HEK293 (cell line): ENCODE measurements at regions not wholly inside any gene's neighbourhood (a gene's known extent, or its start where the extent isn't known, plus 50 kb on each side); places are given as distances from the start of the nearest gene placed in this dataset.

ENCODE experiments used
- CTCF ChIA-PET: fragments of 350-600 bp; formaldehyde crosslinking; extraction: SDS; loops from one replicate; lab custom pipeline; 2021; ENCODE audit warnings: antibody characterized with exemption; lab: Yijun Ruan, JAX
- POLR2A ChIA-PET: fragments of 300-600 bp; formaldehyde crosslinking; extraction: SDS; loops from one replicate; lab custom pipeline; 2020; ENCODE audit warnings: antibody characterized with exemption, inconsistent platforms; lab: Yijun Ruan, JAX
- H3K27ac ChIP-seq: fragments of 200-500 bp; sonication (Bioruptor generic); 2 replicates; pipeline ENCODE4 v1.5.1; 2014; ENCODE audit warnings: low read depth, low read length, control low read depth, inconsistent platforms; ENCODE audit errors: extremely low read depth
- H3K36me3 ChIP-seq, 2 experiments: fragments of 200-500 bp in 1 of 2; sonication (Bioruptor generic) in 1 of 2; 1 replicate in 1 of 2; 2 replicates in 1 of 2; pipeline ENCODE4 v1.5.1; 2014 to 2017; ENCODE audit warnings: inconsistent platforms in 2 of 2, low read length in 2 of 2; ENCODE audit not compliant: control insufficient read depth in 2 of 2, insufficient read depth in 1 of 2
- H3K4me1 ChIP-seq: fragments of 200-500 bp; sonication (Bioruptor generic); 2 replicates; pipeline ENCODE4 v1.5.1; 2014; ENCODE audit warnings: mild to moderate bottlenecking, low read length, inconsistent platforms; ENCODE audit not compliant: control insufficient read depth, insufficient read depth
- H3K4me3 ChIP-seq: 2 replicates; pipeline ENCODE4 v1.5.1; 2011; ENCODE audit warnings: low read depth, mild to moderate bottlenecking, control low read depth, low read length, moderate library complexity
- H3K9me3 ChIP-seq: fragments of 200-500 bp; sonication (Bioruptor generic); 2 replicates; pipeline ENCODE4 v1.5.1; 2014; ENCODE audit warnings: low read depth, low read length, inconsistent platforms; ENCODE audit not compliant: control insufficient read depth, insufficient read depth
- GFI1B ChIP-seq: fragments of 450-650 bp; formaldehyde crosslinking; IDR thresholded peaks from 2 replicates; pipeline ENCODE4 v1.5.1; 2016; ENCODE audit warnings: missing biosample characterization, missing genetic modification characterization
- IKZF3 ChIP-seq: fragments of 450-650 bp; IDR thresholded peaks from 2 replicates; pipeline ENCODE4 v1.5.0; 2018; ENCODE audit warnings: missing biosample characterization, mild to moderate bottlenecking, missing genetic modification characterization, moderate library complexity
- TCF7L2 ChIP-seq: IDR thresholded peaks from 2 replicates; pipeline ENCODE4 v1.6.1; 2011; ENCODE audit warnings: low read depth, mild to moderate bottlenecking, inconsistent platforms, low read length, moderate library complexity, borderline replicate concordance
- ZBTB21 ChIP-seq: fragments of 450-650 bp; formaldehyde crosslinking; IDR thresholded peaks from 2 replicates; pipeline ENCODE4 v1.5.1; 2017; ENCODE audit warnings: missing biosample characterization, missing genetic modification characterization
- ZFP37 ChIP-seq: fragments of 450-650 bp; formaldehyde crosslinking; IDR thresholded peaks from 2 replicates; pipeline ENCODE4 v1.5.1; 2016; ENCODE audit warnings: missing biosample characterization, missing genetic modification characterization
- ZNF121 ChIP-seq: fragments of 450-650 bp; formaldehyde crosslinking; IDR thresholded peaks from 2 replicates; pipeline ENCODE4 v1.5.1; 2016; ENCODE audit warnings: missing biosample characterization, missing genetic modification characterization
- ZNF157 ChIP-seq: fragments of 450-650 bp; formaldehyde crosslinking; IDR thresholded peaks from 2 replicates; pipeline ENCODE4 v1.5.1; 2016; ENCODE audit warnings: missing biosample characterization, missing genetic modification characterization
- ZNF311 ChIP-seq: fragments of 450-650 bp; formaldehyde crosslinking; IDR thresholded peaks from 2 replicates; pipeline ENCODE4 v1.5.1; 2017; ENCODE audit warnings: missing biosample characterization, missing genetic modification characterization, borderline replicate concordance
- ZNF366 ChIP-seq: fragments of 450-650 bp; formaldehyde crosslinking; conservative IDR thresholded peaks from 2 replicates; pipeline ENCODE4 v1.5.1; 2016; ENCODE audit warnings: missing biosample characterization, missing genetic modification characterization
- ZNF426 ChIP-seq: fragments of 450-650 bp; formaldehyde crosslinking; IDR thresholded peaks from 2 replicates; pipeline ENCODE4 v1.5.1; 2017; ENCODE audit warnings: missing biosample characterization, missing genetic modification characterization, mild to moderate bottlenecking, inconsistent platforms, moderate library complexity
- ZNF548 ChIP-seq: fragments of 450-650 bp; formaldehyde crosslinking; IDR thresholded peaks from 2 replicates; pipeline ENCODE4 v1.5.1; 2016; ENCODE audit warnings: missing biosample characterization, missing genetic modification characterization
- ZNF626 ChIP-seq: fragments of 450-650 bp; sonication (Bioruptor Pico); formaldehyde crosslinking; IDR thresholded peaks from 2 replicates; pipeline ENCODE4 v1.5.1; 2018; ENCODE audit warnings: missing biosample characterization, missing genetic modification characterization, inconsistent platforms
- ZSCAN23 ChIP-seq: fragments of 450-650 bp; formaldehyde crosslinking; IDR thresholded peaks from 2 replicates; pipeline ENCODE4 v1.5.1; 2016; ENCODE audit warnings: missing biosample characterization, missing genetic modification characterization
- TF ChIP-seq, protein P1 (sequence below): fragments of 450-650 bp; formaldehyde crosslinking; IDR thresholded peaks from 2 replicates; pipeline ENCODE4 v1.5.1; 2016; ENCODE audit warnings: missing biosample characterization, missing genetic modification characterization, borderline replicate concordance
- TF ChIP-seq, protein P2 (sequence below): fragments of 450-650 bp; formaldehyde crosslinking; IDR thresholded peaks from 2 replicates; pipeline ENCODE4 v1.5.1; 2016; ENCODE audit warnings: missing biosample characterization, missing genetic modification characterization
- TF ChIP-seq, protein P3 (sequence below): fragments of 450-650 bp; formaldehyde crosslinking; IDR thresholded peaks from 2 replicates; pipeline ENCODE4 v1.5.1; 2016; ENCODE audit warnings: missing biosample characterization, missing genetic modification characterization

DNA sequence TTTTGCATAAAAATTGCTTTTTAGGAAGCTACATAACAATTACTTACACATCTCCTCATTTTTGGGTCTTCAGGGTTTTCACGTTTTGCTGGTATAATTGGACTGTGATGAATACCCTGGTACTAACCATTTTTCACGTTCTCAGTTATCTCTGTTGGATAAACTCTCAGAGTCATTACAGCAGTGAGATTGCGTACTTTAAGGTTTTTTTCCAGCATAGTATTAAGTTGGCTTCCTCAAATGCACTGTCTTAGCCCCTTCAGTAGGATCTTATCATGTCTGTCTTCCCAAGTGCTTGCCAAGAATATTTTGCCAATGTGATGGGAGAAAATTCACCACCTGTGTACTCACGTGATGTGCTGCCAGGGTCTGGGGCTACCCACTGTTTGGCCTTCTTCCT is 342.5 kb downstream of the TEX29 start:
- no peaks in the 10 kb centered on the region for H3K36me3 ChIP-seq
- H3K4me1 ChIP-seq: no peaks in the 10 kb centered on the region
- H3K4me3 ChIP-seq: no peak overlapping the region
- CTCF ChIA-PET: no interaction called here
- no peaks in the 10 kb centered on the region for H3K9me3 ChIP-seq
- TF ChIP-seq, protein P1, sequence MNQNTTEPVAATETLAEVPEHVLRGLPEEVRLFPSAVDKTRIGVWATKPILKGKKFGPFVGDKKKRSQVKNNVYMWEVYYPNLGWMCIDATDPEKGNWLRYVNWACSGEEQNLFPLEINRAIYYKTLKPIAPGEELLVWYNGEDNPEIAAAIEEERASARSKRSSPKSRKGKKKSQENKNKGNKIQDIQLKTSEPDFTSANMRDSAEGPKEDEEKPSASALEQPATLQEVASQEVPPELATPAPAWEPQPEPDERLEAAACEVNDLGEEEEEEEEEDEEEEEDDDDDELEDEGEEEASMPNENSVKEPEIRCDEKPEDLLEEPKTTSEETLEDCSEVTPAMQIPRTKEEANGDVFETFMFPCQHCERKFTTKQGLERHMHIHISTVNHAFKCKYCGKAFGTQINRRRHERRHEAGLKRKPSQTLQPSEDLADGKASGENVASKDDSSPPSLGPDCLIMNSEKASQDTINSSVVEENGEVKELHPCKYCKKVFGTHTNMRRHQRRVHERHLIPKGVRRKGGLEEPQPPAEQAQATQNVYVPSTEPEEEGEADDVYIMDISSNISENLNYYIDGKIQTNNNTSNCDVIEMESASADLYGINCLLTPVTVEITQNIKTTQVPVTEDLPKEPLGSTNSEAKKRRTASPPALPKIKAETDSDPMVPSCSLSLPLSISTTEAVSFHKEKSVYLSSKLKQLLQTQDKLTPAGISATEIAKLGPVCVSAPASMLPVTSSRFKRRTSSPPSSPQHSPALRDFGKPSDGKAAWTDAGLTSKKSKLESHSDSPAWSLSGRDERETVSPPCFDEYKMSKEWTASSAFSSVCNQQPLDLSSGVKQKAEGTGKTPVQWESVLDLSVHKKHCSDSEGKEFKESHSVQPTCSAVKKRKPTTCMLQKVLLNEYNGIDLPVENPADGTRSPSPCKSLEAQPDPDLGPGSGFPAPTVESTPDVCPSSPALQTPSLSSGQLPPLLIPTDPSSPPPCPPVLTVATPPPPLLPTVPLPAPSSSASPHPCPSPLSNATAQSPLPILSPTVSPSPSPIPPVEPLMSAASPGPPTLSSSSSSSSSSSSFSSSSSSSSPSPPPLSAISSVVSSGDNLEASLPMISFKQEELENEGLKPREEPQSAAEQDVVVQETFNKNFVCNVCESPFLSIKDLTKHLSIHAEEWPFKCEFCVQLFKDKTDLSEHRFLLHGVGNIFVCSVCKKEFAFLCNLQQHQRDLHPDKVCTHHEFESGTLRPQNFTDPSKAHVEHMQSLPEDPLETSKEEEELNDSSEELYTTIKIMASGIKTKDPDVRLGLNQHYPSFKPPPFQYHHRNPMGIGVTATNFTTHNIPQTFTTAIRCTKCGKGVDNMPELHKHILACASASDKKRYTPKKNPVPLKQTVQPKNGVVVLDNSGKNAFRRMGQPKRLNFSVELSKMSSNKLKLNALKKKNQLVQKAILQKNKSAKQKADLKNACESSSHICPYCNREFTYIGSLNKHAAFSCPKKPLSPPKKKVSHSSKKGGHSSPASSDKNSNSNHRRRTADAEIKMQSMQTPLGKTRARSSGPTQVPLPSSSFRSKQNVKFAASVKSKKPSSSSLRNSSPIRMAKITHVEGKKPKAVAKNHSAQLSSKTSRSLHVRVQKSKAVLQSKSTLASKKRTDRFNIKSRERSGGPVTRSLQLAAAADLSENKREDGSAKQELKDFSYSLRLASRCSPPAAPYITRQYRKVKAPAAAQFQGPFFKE (tag by site-specific recombination): no peak
- POLR2A ChIA-PET: no interaction called here
- H3K27ac ChIP-seq: no peak overlapping the region

DNA sequence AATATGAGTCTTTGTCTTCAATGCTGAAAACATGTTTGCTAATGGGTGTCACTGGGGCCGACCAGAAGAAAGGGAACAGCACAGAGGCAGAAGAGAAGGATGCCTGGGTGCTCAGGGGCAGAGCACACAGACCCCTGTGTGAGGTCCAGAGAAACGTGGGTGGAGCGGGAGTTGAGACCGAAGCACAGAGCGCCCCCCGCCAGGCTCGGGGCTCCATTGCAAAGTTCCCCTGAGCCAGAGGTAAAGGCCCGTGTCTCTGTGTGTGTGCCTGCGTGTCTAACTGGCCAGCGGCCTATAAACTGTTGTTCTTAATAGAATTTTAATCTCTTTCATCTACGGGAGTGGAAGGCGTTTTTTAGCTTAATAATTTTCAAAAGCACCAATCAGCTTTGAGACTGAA is 343.1 kb downstream of the TEX29 start:
- H3K27ac ChIP-seq: no peak overlapping the region
- H3K4me3 ChIP-seq: no peak overlapping the region
- CTCF ChIA-PET: no interaction called here
- no peaks in the 10 kb centered on the region for H3K36me3 ChIP-seq
- no peaks in the 10 kb centered on the region for H3K4me1 ChIP-seq
- no peaks in the 10 kb centered on the region for H3K9me3 ChIP-seq
- TF ChIP-seq ZFP37 (tag by site-specific recombination): no peak
- no peak for TF ChIP-seq ZNF366
- no peak for TF ChIP-seq TCF7L2
- no peak for TF ChIP-seq IKZF3 (tag by site-specific recombination)
- no peak for TF ChIP-seq ZNF157 (tag by site-specific recombination)
- no peak for TF ChIP-seq ZNF121 (tag by site-specific recombination)
- no peak for TF ChIP-seq ZNF626 (tag by site-specific recombination)
- no peak for TF ChIP-seq ZNF426 (tag by site-specific recombination)
- TF ChIP-seq GFI1B: no peak
- TF ChIP-seq, protein P2, sequence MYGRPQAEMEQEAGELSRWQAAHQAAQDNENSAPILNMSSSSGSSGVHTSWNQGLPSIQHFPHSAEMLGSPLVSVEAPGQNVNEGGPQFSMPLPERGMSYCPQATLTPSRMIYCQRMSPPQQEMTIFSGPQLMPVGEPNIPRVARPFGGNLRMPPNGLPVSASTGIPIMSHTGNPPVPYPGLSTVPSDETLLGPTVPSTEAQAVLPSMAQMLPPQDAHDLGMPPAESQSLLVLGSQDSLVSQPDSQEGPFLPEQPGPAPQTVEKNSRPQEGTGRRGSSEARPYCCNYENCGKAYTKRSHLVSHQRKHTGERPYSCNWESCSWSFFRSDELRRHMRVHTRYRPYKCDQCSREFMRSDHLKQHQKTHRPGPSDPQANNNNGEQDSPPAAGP (tag by site-specific recombination): no peak
- TF ChIP-seq ZBTB21 (tag by site-specific recombination): no peak
- TF ChIP-seq ZNF548 (tag by site-specific recombination): no peak
- no peak for TF ChIP-seq ZNF311 (tag by site-specific recombination)
- TF ChIP-seq, protein P3, sequence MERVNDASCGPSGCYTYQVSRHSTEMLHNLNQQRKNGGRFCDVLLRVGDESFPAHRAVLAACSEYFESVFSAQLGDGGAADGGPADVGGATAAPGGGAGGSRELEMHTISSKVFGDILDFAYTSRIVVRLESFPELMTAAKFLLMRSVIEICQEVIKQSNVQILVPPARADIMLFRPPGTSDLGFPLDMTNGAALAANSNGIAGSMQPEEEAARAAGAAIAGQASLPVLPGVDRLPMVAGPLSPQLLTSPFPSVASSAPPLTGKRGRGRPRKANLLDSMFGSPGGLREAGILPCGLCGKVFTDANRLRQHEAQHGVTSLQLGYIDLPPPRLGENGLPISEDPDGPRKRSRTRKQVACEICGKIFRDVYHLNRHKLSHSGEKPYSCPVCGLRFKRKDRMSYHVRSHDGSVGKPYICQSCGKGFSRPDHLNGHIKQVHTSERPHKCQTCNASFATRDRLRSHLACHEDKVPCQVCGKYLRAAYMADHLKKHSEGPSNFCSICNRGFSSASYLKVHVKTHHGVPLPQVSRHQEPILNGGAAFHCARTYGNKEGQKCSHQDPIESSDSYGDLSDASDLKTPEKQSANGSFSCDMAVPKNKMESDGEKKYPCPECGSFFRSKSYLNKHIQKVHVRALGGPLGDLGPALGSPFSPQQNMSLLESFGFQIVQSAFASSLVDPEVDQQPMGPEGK (tag by site-specific recombination): no peak
- TF ChIP-seq ZSCAN23 (tag by site-specific recombination): no peak
- POLR2A ChIA-PET: no interaction called here
